GM12891 (cell line): ENCODE measurements at regions not wholly inside any gene's neighbourhood (a gene's known extent, or its start where the extent isn't known, plus 50 kb on each side); places are given as distances from the start of the nearest gene placed in this dataset.
"Not testable (repeated sequence)": the region's sequence is repeated elsewhere in the genome, so short reads cannot be mapped to it uniquely, and the experiment has no call there.

Experiments used
- DNase-seq: peaks from one replicate; pipeline ENCODE4 v3.0.0; 2011; ENCODE audit warnings: low spot score; ENCODE audit not compliant: insufficient read length
- FAIRE-seq: peaks from 2 replicates; lab custom pipeline; 2011; peaks lifted over from hg19 to GRCh38; lab: Jason Lieb, UNC
- PAX5 ChIP-seq: IDR thresholded peaks from 2 replicates; pipeline ENCODE4 v1.6.1; 2011; ENCODE audit warnings: low read length, moderate library complexity, mild to moderate bottlenecking; ENCODE audit not compliant: insufficient read depth, severe bottlenecking
- POLR2A ChIP-seq: IDR thresholded peaks from 2 replicates; pipeline ENCODE4 v1.6.1; 2011; ENCODE audit warnings: low read depth, low read length, control low read depth
- POLR2AphosphoS5 ChIP-seq: IDR thresholded peaks from 2 replicates; pipeline ENCODE4 v1.6.1; 2011; ENCODE audit warnings: low read depth, low read length, control low read depth
- POU2F2 ChIP-seq: IDR thresholded peaks from 2 replicates; pipeline ENCODE4 v1.6.1; 2011; ENCODE audit warnings: low read depth, mild to moderate bottlenecking, control low read depth, low read length, moderate library complexity
- SPI1 ChIP-seq: IDR thresholded peaks from 2 replicates; pipeline ENCODE4 v1.6.1; 2011; ENCODE audit warnings: low read depth, low read length, control low read depth
- TAF1 ChIP-seq: IDR thresholded peaks from 2 replicates; pipeline ENCODE4 v1.6.1; 2011; ENCODE audit warnings: low read depth, low read length, control low read depth

- no peak for TF ChIP-seq PAX5
- TF ChIP-seq TAF1 = no peak
- TF ChIP-seq POLR2AphosphoS5 = no peak
- TF ChIP-seq POU2F2 = no peak
- no peak for TF ChIP-seq POLR2A
- no peak for TF ChIP-seq SPI1
- DNase-seq (no peak), FAIRE-seq (no peak)
These were observed 647.1 kb upstream of the CRIM1 start for GRCh38 chr2:35708411-35708923.

GRCh38 chr2:35688309-35688708 lies 667.3 kb upstream of the CRIM1 start:
- TF ChIP-seq PAX5 (no peak), TAF1 (no peak), POLR2A (no peak), SPI1 (no peak), POLR2AphosphoS5 (no peak)
- no peak for FAIRE-seq
- DNase-seq = no peak

GRCh38 chr2:35651688-35652323 lies 703.8 kb upstream of the CRIM1 start:
- FAIRE-seq (no peak), DNase-seq (no peak)
- TF ChIP-seq TAF1 (no peak), PAX5 (no peak), POU2F2 (no peak), POLR2A (no peak), POLR2AphosphoS5 (no peak), SPI1 (no peak)

DNA sequence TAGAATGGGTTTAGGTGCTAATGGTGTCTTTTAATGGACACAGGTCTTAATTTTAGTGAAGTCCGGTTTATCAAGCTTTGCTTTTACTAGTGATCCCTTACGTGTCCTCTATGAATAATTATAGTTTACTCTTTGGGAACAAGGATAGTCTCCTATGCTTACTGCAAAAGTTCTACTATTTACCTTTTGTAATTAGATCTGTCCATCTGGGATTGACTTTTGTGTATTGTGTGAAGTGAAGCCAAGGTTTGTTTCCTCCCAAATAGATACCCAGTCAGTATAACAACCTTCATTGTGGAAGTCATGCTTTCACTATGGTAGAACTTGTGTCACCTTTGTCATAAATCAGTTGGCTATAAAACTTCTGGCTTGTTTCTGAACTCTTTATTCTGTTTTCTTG lies 740.9 kb upstream of the CRIM1 start:
- DNase-seq (no peak), FAIRE-seq (no peak)
- TF ChIP-seq PAX5 = no peak
- no peak for TF ChIP-seq POLR2A
- TF ChIP-seq SPI1 = no peak
- TF ChIP-seq POU2F2 = no peak
- TF ChIP-seq POLR2AphosphoS5 = no peak
- TF ChIP-seq TAF1 = no peak

- TF ChIP-seq POLR2A (no peak), PAX5 (no peak), POU2F2 (no peak), TAF1 (no peak), SPI1 (no peak), POLR2AphosphoS5 (no peak)
- FAIRE-seq (no peak), DNase-seq (no peak)
These were observed 749.2 kb upstream of the CRIM1 start for GRCh38 chr2:35606394-35606793.

- DNase-seq (no peak), FAIRE-seq (no peak)
- no peak for TF ChIP-seq SPI1
- TF ChIP-seq POLR2AphosphoS5 = no peak
These were observed 757.3 kb upstream of the CRIM1 start for GRCh38 chr2:35598310-35598709.

DNA sequence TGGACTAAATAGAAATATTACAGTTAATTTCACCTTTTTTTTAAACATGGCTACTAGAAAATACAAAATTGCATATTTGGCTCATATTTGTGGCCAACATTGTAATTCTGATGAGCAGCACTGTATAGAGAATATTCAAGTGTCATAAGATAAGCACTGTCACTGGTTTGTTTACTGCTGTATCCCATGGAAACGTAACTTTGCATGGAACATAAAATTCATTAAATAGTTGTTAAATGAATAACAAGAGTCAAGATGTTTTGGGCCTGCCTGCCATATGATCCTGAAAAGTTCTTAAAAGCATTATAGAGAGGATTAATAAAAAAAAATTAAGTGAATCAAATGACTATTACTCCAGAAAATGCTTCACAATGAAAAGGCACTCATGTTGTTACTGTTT lies 763.7 kb upstream of the CRIM1 start:
- no peak for DNase-seq
- no peak for FAIRE-seq
- TF ChIP-seq POLR2A (no peak), POU2F2 (no peak), PAX5 (no peak), TAF1 (no peak), SPI1 (no peak)

GRCh38 chr2:35585972-35586371 lies 769.6 kb upstream of the CRIM1 start:
- TF ChIP-seq PAX5 (no peak), TAF1 (no peak), POLR2AphosphoS5 (no peak), POLR2A (no peak), POU2F2 (no peak), SPI1 (no peak)
- DNase-seq (no peak), FAIRE-seq (no peak)

GRCh38 chr2:35582637-35583036 lies 772.9 kb upstream of the CRIM1 start:
- DNase-seq = no peak
- FAIRE-seq = no peak
- TF ChIP-seq POLR2AphosphoS5 (no peak), POU2F2 (no peak), POLR2A (no peak), PAX5 (no peak), TAF1 (no peak)

DNA sequence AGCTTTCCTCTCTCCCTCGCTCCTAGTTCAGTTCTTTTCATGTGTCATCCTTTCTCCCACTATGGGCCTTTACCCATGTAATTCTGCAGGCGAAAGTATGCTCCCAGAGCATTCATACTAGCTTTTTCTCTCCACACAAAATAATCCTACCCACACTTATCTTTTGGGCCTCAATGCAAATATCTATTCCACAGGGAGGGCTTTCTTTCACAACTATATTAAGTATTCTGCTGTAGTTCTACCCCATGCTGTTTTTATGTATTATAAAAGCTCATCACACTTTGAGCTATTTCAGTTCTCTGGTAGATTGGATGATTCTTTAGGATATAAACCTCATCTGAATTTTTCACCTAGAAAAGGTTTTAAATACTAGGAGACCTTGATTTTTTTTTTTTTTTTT lies 774.6 kb upstream of the CRIM1 start:
- FAIRE-seq (no peak), DNase-seq (no peak)
- no peak for TF ChIP-seq POLR2A
- TF ChIP-seq PAX5 = no peak
- no peak for TF ChIP-seq POLR2AphosphoS5
- no peak for TF ChIP-seq TAF1
- no peak for TF ChIP-seq POU2F2

- not testable (repeated sequence) for FAIRE-seq, DNase-seq
These were observed 787.0 kb upstream of the CRIM1 start for GRCh38 chr2:35568574-35568973.
